HG02623 (cell line): ENCODE measurements at regions not wholly inside any gene's neighbourhood (a gene's known extent, or its start where the extent isn't known, plus 50 kb on each side); places are given as distances from the start of the nearest gene placed in this dataset.

ENCODE experiments used
- ATAC-seq: cut with Tn5 transposase; IDR thresholded peaks from one replicate; pipeline ENCODE4 v1.9.1; 2021; ENCODE audit warnings: moderate library complexity; ENCODE audit not compliant: unreplicated experiment

- ATAC-seq = no peak
Measured at GRCh38 chr11:19307498-19307897, 66.8 kb upstream of the E2F8 start.

GRCh38 chr11:19306179-19306944, 65.6 kb upstream of the E2F8 start:
- ATAC-seq = no peak

GRCh38 chr11:19301361-19301760, 60.6 kb upstream of the E2F8 start:
- ATAC-seq = no peak

GRCh38 chr11:19294444-19294843, 53.7 kb upstream of the E2F8 start:
- no peak for ATAC-seq

- ATAC-seq = no peak
Measured at GRCh38 chr11:19291064-19291463, 50.3 kb upstream of the E2F8 start.
